Suprapubic skin (tissue), 4 donors: ENCODE measurements at regions not wholly inside any gene's neighbourhood (a gene's known extent, or its start where the extent isn't known, plus 50 kb on each side); places are given as distances from the start of the nearest gene placed in this dataset.

Experiments used
- CTCF ChIP-seq, 2 donors: fragments of 200-600 bp in 1 of 2; fragments of 450-650 bp in 1 of 2; sonication (generic) in 1 of 2; IDR thresholded peaks; one replicate each; pipeline ENCODE4 v1.5.1; 2016 to 2019; ENCODE audit warnings: antibody characterized with exemption in 2 of 2, mild to moderate bottlenecking in 1 of 2, moderate library complexity in 1 of 2
- POLR2A ChIP-seq, 2 donors: fragments of 450-650 bp; IDR thresholded peaks; one replicate each; pipeline ENCODE4 v1.6.1; 2017; ENCODE audit warnings: antibody characterized with exemption in 2 of 2, mild to moderate bottlenecking in 2 of 2, moderate library complexity in 2 of 2
- POLR2AphosphoS5 ChIP-seq, 3 donors: sonication (generic); formaldehyde crosslinking; IDR thresholded peaks; one replicate each; pipeline ENCODE4 v1.6.1; 2017; ENCODE audit warnings: antibody characterized with exemption in 3 of 3

- no peak for TF ChIP-seq CTCF (IDR thresholded peaks at IDR 0.05)
- TF ChIP-seq POLR2AphosphoS5 (IDR thresholded peaks at IDR 0.05), result no peak
- no peak for TF ChIP-seq POLR2A (IDR thresholded peaks at IDR 0.05)
These were observed 116.5 kb upstream of the SPATS2L start for GRCh38 chr2:200189964-200190363.
